IMR-90 (cell line): ENCODE measurements at regions not wholly inside any gene's neighbourhood (a gene's known extent, or its start where the extent isn't known, plus 50 kb on each side); places are given as distances from the start of the nearest gene placed in this dataset.

Experiments used
- ATAC-seq: fragments of 200-7000 bp; cut with Tn5 transposase; 2 replicates; pipeline ENCODE4 v1.9.1; 2020; ENCODE audit warnings: low read depth, mild to moderate bottlenecking, moderate library complexity
- BruUV-seq: library from RNA; stranded (reverse); fragments of 400-500 nt; replicated peaks from 2 replicates; lab custom pipeline; 2021; lab: Mats Ljungman, UMichigan
- CTCF ChIA-PET: fragments of 300-600 bp; formaldehyde crosslinking; extraction: SDS; loops from one replicate; lab custom pipeline; 2021; ENCODE audit warnings: antibody characterized with exemption; lab: Yijun Ruan, JAX
- POLR2A ChIA-PET: fragments of 300-600 bp; sonication (Branson Sonifier 250); formaldehyde crosslinking; loops from one replicate; lab custom pipeline; 2022; ENCODE audit warnings: antibody characterized with exemption; ENCODE audit not compliant: unreplicated experiment; lab: Charles Lee
- DNase-seq: peaks from one replicate; pipeline ENCODE4 v3.0.0; 2013
- H2AFZ ChIP-seq: replicated peaks from 2 replicates; pipeline ENCODE3; 2013; ENCODE audit warnings: low read length, mild to moderate bottlenecking; ENCODE audit not compliant: poor library complexity
- H2AK5ac ChIP-seq: 2 replicates; pipeline ENCODE4 v1.6.1; 2013; ENCODE audit warnings: low read depth, low read length, inconsistent platforms
- H2AK9ac ChIP-seq: replicated peaks from 2 replicates; pipeline ENCODE3; 2013; ENCODE audit warnings: mild to moderate bottlenecking, low read depth, low read length, moderate library complexity; ENCODE audit not compliant: poor library complexity
- H2BK120ac ChIP-seq: 2 replicates; pipeline ENCODE4 v1.6.1; 2013; ENCODE audit warnings: low read depth, low read length, inconsistent platforms
- H2BK15ac ChIP-seq: 3 replicates; pipeline ENCODE4 v1.6.1; 2013; ENCODE audit warnings: low read depth, low read length, inconsistent platforms
- H2BK20ac ChIP-seq: 2 replicates; pipeline ENCODE4 v1.6.1; 2013; ENCODE audit warnings: low read depth, mild to moderate bottlenecking, inconsistent platforms, low read length, moderate library complexity
- H2BK5ac ChIP-seq: 2 replicates; pipeline ENCODE4 v1.6.1; 2013; ENCODE audit warnings: mild to moderate bottlenecking, low read depth, low read length, inconsistent platforms; ENCODE audit not compliant: poor library complexity, severe bottlenecking
- H3K14ac ChIP-seq: replicated peaks from 2 replicates; pipeline ENCODE4 v1.6.1; 2013; ENCODE audit warnings: low read depth, low read length, inconsistent platforms
- H3K18ac ChIP-seq: 2 replicates; pipeline ENCODE4 v1.6.1; 2013; ENCODE audit warnings: low read depth, low read length, control low read depth
- H3K23ac ChIP-seq: 2 replicates; pipeline ENCODE4 v1.6.1; 2013; ENCODE audit warnings: low read depth, low read length, inconsistent platforms
- H3K27ac ChIP-seq: 2 replicates; pipeline ENCODE4 v1.5.1; 2013; ENCODE audit warnings: mild to moderate bottlenecking, control low read depth, low read length; ENCODE audit not compliant: insufficient read depth
- H3K27me3 ChIP-seq: 2 replicates; pipeline ENCODE4 v1.6.1; 2013; ENCODE audit warnings: low read length; ENCODE audit not compliant: control insufficient read depth, insufficient read depth
- H3K36me3 ChIP-seq: 2 replicates; pipeline ENCODE4 v1.6.1; 2013; ENCODE audit warnings: low read length, mixed read lengths; ENCODE audit not compliant: control insufficient read depth, insufficient read depth
- H3K4ac ChIP-seq: 2 replicates; pipeline ENCODE4 v1.6.1; 2013; ENCODE audit warnings: low read depth, low read length, inconsistent platforms
- H3K4me1 ChIP-seq: 2 replicates; pipeline ENCODE4 v1.6.1; 2013; ENCODE audit warnings: low read length, mixed read lengths; ENCODE audit not compliant: control insufficient read depth, insufficient read depth
- H3K4me2 ChIP-seq: 2 replicates; pipeline ENCODE4 v1.6.1; 2013; ENCODE audit warnings: low read depth, mild to moderate bottlenecking, control low read depth, low read length, moderate library complexity
- H3K4me3 ChIP-seq: 2 replicates; pipeline ENCODE4 v1.5.1; 2013; ENCODE audit warnings: low read depth, mild to moderate bottlenecking, control low read depth, low read length, moderate library complexity; ENCODE audit not compliant: insufficient read depth
- H3K56ac ChIP-seq: 2 replicates; pipeline ENCODE4 v1.6.1; 2013; ENCODE audit warnings: low read length, inconsistent platforms; ENCODE audit not compliant: insufficient read depth; ENCODE audit errors: extremely low read depth
- H3K79me1 ChIP-seq, 2 experiments: 2 replicates each; pipeline ENCODE4 v1.6.1; 2013; ENCODE audit warnings: low read length in 2 of 2, inconsistent platforms in 1 of 2, low read depth in 1 of 2
- H3K9ac ChIP-seq: 2 replicates; pipeline ENCODE4 v1.6.1; 2013; ENCODE audit warnings: low read depth, low read length, control low read depth
- H3K9me1 ChIP-seq: 2 replicates; pipeline ENCODE4 v1.6.1; 2013; ENCODE audit warnings: low read length, inconsistent platforms; ENCODE audit not compliant: insufficient read depth
- H3K9me3 ChIP-seq: 2 replicates; pipeline ENCODE4 v1.6.1; 2013; ENCODE audit warnings: low read length; ENCODE audit not compliant: control insufficient read depth, insufficient read depth
- H4K20me1 ChIP-seq: 2 replicates; pipeline ENCODE4 v1.6.1; 2013; ENCODE audit warnings: low read length, inconsistent platforms; ENCODE audit not compliant: insufficient read depth
- H4K5ac ChIP-seq: 2 replicates; pipeline ENCODE4 v1.6.1; 2013; ENCODE audit warnings: mild to moderate bottlenecking, low read depth, low read length, control low read depth
- H4K8ac ChIP-seq, 2 experiments: 2 replicates each; pipeline ENCODE4 v1.6.1; 2013; ENCODE audit warnings: low read depth in 2 of 2, low read length in 2 of 2, control low read depth in 1 of 2, inconsistent platforms in 1 of 2
- H4K91ac ChIP-seq: 2 replicates; pipeline ENCODE4 v1.6.1; 2013; ENCODE audit warnings: low read depth, low read length, inconsistent platforms; ENCODE audit not compliant: insufficient read depth
- BHLHE40 ChIP-seq: fragments of 150-350 bp; IDR thresholded peaks from 2 replicates; pipeline ENCODE4 v1.6.1; 2016; ENCODE audit warnings: mild to moderate bottlenecking, low read depth, low read length
- CEBPB ChIP-seq: IDR thresholded peaks from 2 replicates; pipeline ENCODE4 v1.6.1; 2012; ENCODE audit warnings: low read depth, low read length, improper control_type of control experiment
- CHD1 ChIP-seq: IDR thresholded peaks from 2 replicates; pipeline ENCODE4 v1.6.1; 2012; ENCODE audit warnings: low read depth, low read length, improper control_type of control experiment
- ELK1 ChIP-seq: fragments of 150-350 bp; IDR thresholded peaks from 2 replicates; pipeline ENCODE4 v1.6.1; 2016; ENCODE audit warnings: low read depth, mild to moderate bottlenecking, low read length, moderate library complexity, borderline replicate concordance
- FOS ChIP-seq: fragments of 150-350 bp; IDR thresholded peaks from 2 replicates; pipeline ENCODE4 v1.6.1; 2016; ENCODE audit warnings: low read depth, low read length
- MAFK ChIP-seq: IDR thresholded peaks from 2 replicates; pipeline ENCODE4 v1.6.1; 2012; ENCODE audit warnings: low read depth, low read length, improper control_type of control experiment
- MAZ ChIP-seq: IDR thresholded peaks from 2 replicates; pipeline ENCODE4 v1.6.1; 2012; ENCODE audit warnings: low read depth, mild to moderate bottlenecking, low read length, improper control_type of control experiment, moderate library complexity, borderline replicate concordance
- MXI1 ChIP-seq: IDR thresholded peaks from 2 replicates; pipeline ENCODE4 v1.6.1; 2012; ENCODE audit warnings: low read depth, mild to moderate bottlenecking, low read length, moderate library complexity, borderline replicate concordance
- NFE2L2 ChIP-seq: fragments of 150-350 bp; IDR thresholded peaks from 2 replicates; pipeline ENCODE4 v1.6.1; 2016; ENCODE audit warnings: low read depth, mild to moderate bottlenecking, low read length
- POLR2A ChIP-seq: IDR thresholded peaks from 2 replicates; pipeline ENCODE4 v1.6.1; 2012; ENCODE audit warnings: mild to moderate bottlenecking, low read depth, low read length
- RAD21 ChIP-seq: IDR thresholded peaks from 2 replicates; pipeline ENCODE4 v1.6.1; 2012; ENCODE audit warnings: low read length, improper control_type of control experiment
- RCOR1 ChIP-seq: IDR thresholded peaks from 2 replicates; pipeline ENCODE4 v1.6.1; 2012; ENCODE audit warnings: mild to moderate bottlenecking, low read length, improper control_type of control experiment; ENCODE audit not compliant: insufficient replicate concordance
- RFX5 ChIP-seq: IDR thresholded peaks from 2 replicates; pipeline ENCODE4 v1.8.0; 2012; ENCODE audit warnings: low read depth, mild to moderate bottlenecking, low read length, moderate library complexity
- SMC3 ChIP-seq: fragments of 150-350 bp; IDR thresholded peaks from 2 replicates; pipeline ENCODE4 v1.6.1; 2016; ENCODE audit warnings: low read depth, mild to moderate bottlenecking, antibody characterized with exemption, low read length, moderate library complexity
- WGBS, 2 experiments: methylation state at CpG; one replicate each; pipeline versions ENCODE4 v1.1.5 to v1.1.7; 2013; ENCODE audit warnings: missing lambda C conversion rate in 2 of 2; ENCODE audit not compliant: insufficient read length in 1 of 2; ENCODE audit errors: extremely low coverage in 2 of 2; 5-methylcytosine and 5-hydroxymethylcytosine counted together
- dilution Hi-C: fragments of 300-500 bp; cut with HindIII; formaldehyde crosslinking; loops from one replicate; pipeline ENCODE4 v1.14.3; 2018; ENCODE audit warnings: low sequenced_read_pairs; ENCODE audit not compliant: unreplicated experiment
- in situ Hi-C: fragments of 300-500 bp; cut with MboI; formaldehyde crosslinking; loops from 3 replicates; pipeline ENCODE4 v1.14.3; 2019; ENCODE audit warnings: low sequenced_read_pairs, inconsistent platforms, mixed read lengths
- intact Hi-C: fragments of 100-400 bp; cut with micrococcal nuclease; formaldehyde crosslinking; loops from 2 replicates; pipeline ENCODE4 v1.10.0; 2022
- TF ChIP-seq, protein P1 (sequence below): conservative IDR thresholded peaks from 2 replicates; pipeline ENCODE4 v1.5.1; 2012; ENCODE audit warnings: mild to moderate bottlenecking, low read depth, low read length, improper control_type of control experiment
- TF ChIP-seq, protein P2 (sequence below): fragments of 150-350 bp; IDR thresholded peaks from 2 replicates; pipeline ENCODE4 v1.6.1; 2017; ENCODE audit warnings: mild to moderate bottlenecking, antibody characterized with exemption, low read length, low read depth

DNA sequence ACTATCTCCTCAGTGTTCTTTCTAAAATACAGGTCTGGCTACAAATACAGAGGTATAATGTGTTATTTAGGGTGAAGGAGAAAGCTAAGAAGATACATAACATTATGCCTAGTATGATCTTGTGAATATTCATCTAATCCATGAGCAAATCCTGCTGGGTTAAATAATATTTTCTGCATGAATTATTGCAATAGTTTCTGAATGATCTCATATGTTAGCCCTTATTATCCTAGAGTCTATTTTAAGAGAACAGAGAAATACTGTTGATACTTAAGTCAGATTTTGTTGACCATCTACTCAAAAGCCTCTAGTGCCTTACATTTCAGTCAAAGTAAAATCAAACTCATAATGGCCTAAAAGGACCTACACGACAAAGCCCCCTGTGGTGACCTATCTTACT is 382.3 kb downstream of the FIGN start:
- no peak overlapping the region for H4K5ac ChIP-seq
- no peaks in the 10 kb centered on the region for H3K9me3 ChIP-seq
- no peak overlapping the region for H3K14ac ChIP-seq
- dilution Hi-C loops (no loop called here), intact Hi-C loops (no loop called here), in situ Hi-C loops (no loop called here)
- no peak overlapping the region for H4K91ac ChIP-seq
- no TSS peak for BruUV-seq
- ATAC-seq, result no peak
- no peak overlapping the region for H3K4me3 ChIP-seq
- no peak overlapping the region for H3K4ac ChIP-seq
- no peaks in the 10 kb centered on the region for H4K20me1 ChIP-seq
- H3K18ac ChIP-seq, result no peak overlapping the region
- peak; percentile 11 for DNase-seq
- H4K8ac ChIP-seq, result no peak overlapping the region
- no peaks in the 10 kb centered on the region for H3K36me3 ChIP-seq
- H3K4me1 ChIP-seq, result peaks cover 6% of the 10 kb centered on the region
- CTCF ChIA-PET, result interaction anchor here (0.6 kb wide), 1 partner anchor 105 kb away, joined by 3 read pairs; no protein-coding TSS in a partner anchor
- no peaks in the 10 kb centered on the region for H3K27me3 ChIP-seq
- no peaks in the 10 kb centered on the region for H3K9me1 ChIP-seq
- no peak overlapping the region for H3K9ac ChIP-seq
- H3K23ac ChIP-seq, result no peak overlapping the region
- H2BK120ac ChIP-seq, result no peak overlapping the region
- TF ChIP-seq ELK1 (no peak), MXI1 (no peak), MAZ (no peak), CHD1 (no peak), RCOR1 (no peak), CEBPB (no peak), BHLHE40 (no peak), NFE2L2 (no peak), RFX5 (no peak), MAFK (no peak), RAD21 (no peak), FOS (no peak), POLR2A (no peak), SMC3 (no peak)
- TF ChIP-seq, protein P1, sequence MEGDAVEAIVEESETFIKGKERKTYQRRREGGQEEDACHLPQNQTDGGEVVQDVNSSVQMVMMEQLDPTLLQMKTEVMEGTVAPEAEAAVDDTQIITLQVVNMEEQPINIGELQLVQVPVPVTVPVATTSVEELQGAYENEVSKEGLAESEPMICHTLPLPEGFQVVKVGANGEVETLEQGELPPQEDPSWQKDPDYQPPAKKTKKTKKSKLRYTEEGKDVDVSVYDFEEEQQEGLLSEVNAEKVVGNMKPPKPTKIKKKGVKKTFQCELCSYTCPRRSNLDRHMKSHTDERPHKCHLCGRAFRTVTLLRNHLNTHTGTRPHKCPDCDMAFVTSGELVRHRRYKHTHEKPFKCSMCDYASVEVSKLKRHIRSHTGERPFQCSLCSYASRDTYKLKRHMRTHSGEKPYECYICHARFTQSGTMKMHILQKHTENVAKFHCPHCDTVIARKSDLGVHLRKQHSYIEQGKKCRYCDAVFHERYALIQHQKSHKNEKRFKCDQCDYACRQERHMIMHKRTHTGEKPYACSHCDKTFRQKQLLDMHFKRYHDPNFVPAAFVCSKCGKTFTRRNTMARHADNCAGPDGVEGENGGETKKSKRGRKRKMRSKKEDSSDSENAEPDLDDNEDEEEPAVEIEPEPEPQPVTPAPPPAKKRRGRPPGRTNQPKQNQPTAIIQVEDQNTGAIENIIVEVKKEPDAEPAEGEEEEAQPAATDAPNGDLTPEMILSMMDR, result no peak
- TF ChIP-seq, protein P2, sequence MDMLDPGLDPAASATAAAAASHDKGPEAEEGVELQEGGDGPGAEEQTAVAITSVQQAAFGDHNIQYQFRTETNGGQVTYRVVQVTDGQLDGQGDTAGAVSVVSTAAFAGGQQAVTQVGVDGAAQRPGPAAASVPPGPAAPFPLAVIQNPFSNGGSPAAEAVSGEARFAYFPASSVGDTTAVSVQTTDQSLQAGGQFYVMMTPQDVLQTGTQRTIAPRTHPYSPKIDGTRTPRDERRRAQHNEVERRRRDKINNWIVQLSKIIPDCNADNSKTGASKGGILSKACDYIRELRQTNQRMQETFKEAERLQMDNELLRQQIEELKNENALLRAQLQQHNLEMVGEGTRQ, result no peak
- no peak overlapping the region for H3K27ac ChIP-seq
- H2BK15ac ChIP-seq, result no peak overlapping the region
- H2AK9ac ChIP-seq, result no peak overlapping the region
- H3K4me2 ChIP-seq, result no peak overlapping the region; the same call in 1 of the 2 replicates
- no CpG with 5 or more reads among the region's 1 CpG for WGBS, 2 experiments
- H2AFZ ChIP-seq, result no peak overlapping the region
- H2BK5ac ChIP-seq, result no peak overlapping the region
- no peak overlapping the region for H2AK5ac ChIP-seq
- POLR2A ChIA-PET, result no interaction called here
- no peak overlapping the region for H2BK20ac ChIP-seq
- no peak overlapping the region for H3K56ac ChIP-seq
- H3K79me1 ChIP-seq, result no peaks in the 10 kb centered on the region
